CD14-positive monocyte (primary cell): ENCODE measurements at regions not wholly inside any gene's neighbourhood (a gene's known extent, or its start where the extent isn't known, plus 50 kb on each side); places are given as distances from the start of the nearest gene placed in this dataset.

Source experiments
- DNase-seq, 3 donors: peaks; one replicate each; pipeline ENCODE4 v3.0.0-alpha.2; 2011 to 2022
- H2AFZ ChIP-seq: 2 replicates; pipeline ENCODE4 v1.6.0; 2012; ENCODE audit warnings: mild to moderate bottlenecking, low read depth, low read length, inconsistent platforms; ENCODE audit not compliant: insufficient read depth, poor library complexity, severe bottlenecking
- H3K27ac ChIP-seq, 2 donors: 1 replicate in 1 of 2; 2 replicates in 1 of 2; pipeline ENCODE4 v1.5.1; 2012 to 2013; ENCODE audit warnings: low read length in 2 of 2, control low read depth in 1 of 2, inconsistent platforms in 1 of 2, low read depth in 1 of 2, mild to moderate bottlenecking in 1 of 2
- H3K27me3 ChIP-seq, 2 donors: one replicate each; pipeline versions ENCODE4 v1.6.0 to v1.6.1; 2011 to 2013; ENCODE audit warnings: low read length in 2 of 2; ENCODE audit not compliant: control insufficient read depth in 2 of 2, insufficient read depth in 2 of 2
- H3K36me3 ChIP-seq, 2 donors: replicated peaks in 1 of 2; 1 replicate in 1 of 2; 2 replicates in 1 of 2; pipeline versions ENCODE4 v1.5.1 to v1.6.1; 2012 to 2013; ENCODE audit warnings: low read length in 2 of 2, control low read depth in 1 of 2, inconsistent platforms in 1 of 2, mild to moderate bottlenecking in 1 of 2; ENCODE audit not compliant: insufficient read depth in 2 of 2, control insufficient read depth in 1 of 2
- H3K4me1 ChIP-seq, 2 donors: 1 replicate in 1 of 2; 2 replicates in 1 of 2; pipeline versions ENCODE4 v1.5.1 to v1.6.1; 2012 to 2013; ENCODE audit warnings: low read length in 2 of 2, control low read depth in 1 of 2, inconsistent platforms in 1 of 2, mild to moderate bottlenecking in 1 of 2, moderate library complexity in 1 of 2; ENCODE audit not compliant: insufficient read depth in 2 of 2, control insufficient read depth in 1 of 2
- H3K4me2 ChIP-seq: replicated peaks from 2 replicates; pipeline ENCODE3; 2012; ENCODE audit warnings: low read length, moderate library complexity, mild to moderate bottlenecking; ENCODE audit not compliant: poor library complexity, severe bottlenecking; ENCODE audit errors: extremely low read depth
- H3K4me3 ChIP-seq, 3 experiments: fragments of 200-600 bp in 1 of 3; sonication (generic) in 1 of 3; replicated peaks in 1 of 3; 1 replicate in 2 of 3; 2 replicates in 1 of 3; pipeline ENCODE4 v1.5.1; 2011 to 2013; ENCODE audit warnings: low read length in 3 of 3, mild to moderate bottlenecking in 3 of 3, control low read depth in 2 of 3, low read depth in 2 of 3, inconsistent platforms in 1 of 3, moderate library complexity in 1 of 3
- H3K79me2 ChIP-seq: 2 replicates; pipeline ENCODE4 v1.6.0; 2012; ENCODE audit warnings: mild to moderate bottlenecking, control low read depth, inconsistent platforms, low read length, moderate library complexity; ENCODE audit not compliant: insufficient read depth
- H3K9ac ChIP-seq: 2 replicates; pipeline ENCODE4 v1.6.0; 2017; ENCODE audit warnings: low read length, mild to moderate bottlenecking; ENCODE audit not compliant: insufficient read depth, poor library complexity, severe bottlenecking
- H3K9me3 ChIP-seq, 2 donors: replicated peaks in 1 of 2; 1 replicate in 1 of 2; 2 replicates in 1 of 2; pipeline versions ENCODE4 v1.5.1 to v1.6.1; 2012 to 2013; ENCODE audit warnings: low read length in 2 of 2, control low read depth in 1 of 2; ENCODE audit not compliant: control insufficient read depth in 1 of 2, insufficient read depth in 1 of 2
- H4K20me1 ChIP-seq: 2 replicates; pipeline ENCODE4 v1.6.0; 2012; ENCODE audit warnings: mild to moderate bottlenecking, low read length, control low read depth, moderate library complexity; ENCODE audit not compliant: insufficient read depth
- H3K27ac Mint-ChIP-seq, 7 donors: one replicate each; pipeline ENCODE4 v1.8.0; 2020; ENCODE audit warnings: mild to moderate bottlenecking in 7 of 7, mixed read lengths in 7 of 7, moderate library complexity in 6 of 7, inconsistent platforms in 2 of 7
- H3K27me3 Mint-ChIP-seq, 3 donors: one replicate each; pipeline ENCODE4 v1.8.0; 2021 to 2022; ENCODE audit warnings: low read depth in 3 of 3, mild to moderate bottlenecking in 3 of 3, mixed read lengths in 3 of 3, moderate library complexity in 3 of 3, inconsistent platforms in 1 of 3
- H3K36me3 Mint-ChIP-seq, 2 donors: one replicate each; pipeline ENCODE4 v1.8.0; 2020; ENCODE audit warnings: mixed read lengths in 2 of 2, inconsistent platforms in 1 of 2, mild to moderate bottlenecking in 1 of 2
- H3K4me1 Mint-ChIP-seq: one replicate; pipeline ENCODE4 v1.8.0; 2020; ENCODE audit warnings: mild to moderate bottlenecking, mixed read lengths
- H3K4me3 Mint-ChIP-seq, 2 donors: one replicate each; pipeline ENCODE4 v1.8.0; 2020; ENCODE audit warnings: mild to moderate bottlenecking in 2 of 2, mixed read lengths in 2 of 2, moderate library complexity in 1 of 2
- H3K9me3 Mint-ChIP-seq, 7 donors: one replicate each; pipeline ENCODE4 v1.8.0; 2020 to 2022; ENCODE audit warnings: mixed read lengths in 7 of 7, mild to moderate bottlenecking in 6 of 7, moderate library complexity in 6 of 7, inconsistent platforms in 2 of 7
- CTCF ChIP-seq: fragments of 200-600 bp; IDR thresholded peaks from one replicate; pipeline ENCODE4 v1.8.0; 2022; ENCODE audit warnings: antibody characterized with exemption, mild to moderate bottlenecking
- WGBS: methylation state at CpG from one replicate; pipeline ENCODE4 v1.1.5; 2013; ENCODE audit warnings: missing lambda C conversion rate; ENCODE audit not compliant: insufficient coverage; 5-methylcytosine and 5-hydroxymethylcytosine counted together
- intact Hi-C, 2 donors: fragments of 100-400 bp; cut with micrococcal nuclease; formaldehyde crosslinking; loops; one replicate each; pipeline versions ENCODE4 v1.15.0 to v1.15.1; 2023

- Histone ChIP-seq H2AFZ (no peak overlapping the region), H3K9ac (no peak overlapping the region), H3K4me3 (no peak overlapping the region), H4K20me1 (peaks cover 72% of the 10 kb centered on the region), H3K27me3 (no peaks in the 10 kb centered on the region), H3K9me3 (no peaks in the 10 kb centered on the region), H3K36me3 (peaks cover 80 to 91% of the 10 kb centered on the region in 2 donors), H3K4me1 (peaks cover 29 to 35% of the 10 kb centered on the region in 2 donors), H3K4me2 (no peak overlapping the region), H3K27ac (no peak overlapping the region), H3K79me2 (no peaks in the 10 kb centered on the region)
- Mint-ChIP-seq H3K27me3 (no peaks in the 10 kb centered on the region), H3K27ac (peak overlapping the region in 1 of 7 donors; percentile 60), H3K4me3 (no peak overlapping the region), H3K9me3 (peaks cover 0 to 3% (median 0%) of the 10 kb centered on the region in 7 donors), H3K36me3 (peaks cover 63 to 94% of the 10 kb centered on the region in 2 donors), H3K4me1 (peaks cover 33% of the 10 kb centered on the region)
- intact Hi-C loops: loop anchor here in 1 of 2 donors (5.0 kb wide), 2 partner anchors 58 to 88 kb away; no protein-coding TSS in a partner anchor
- no peak for DNase-seq
- no peak for TF ChIP-seq CTCF
- 95% methylated on average over 21 of the region's 27 CpGs for WGBS
Measured at GRCh38 chr17:77490361-77491183, 349.8 kb downstream of the SEC14L1 start.

GRCh38 chr17:77491921-77492445 lies 351.2 kb downstream of the SEC14L1 start:
- H3K9me3 ChIP-seq: no peaks in the 10 kb centered on the region
- intact Hi-C loops: loop anchor here in 1 of 2 donors (2.0 to 5.0 kb wide), 3 partner anchors 60 to 161 kb away; no protein-coding TSS in a partner anchor
- H4K20me1 ChIP-seq: peaks cover 72% of the 10 kb centered on the region
- H3K27me3 ChIP-seq: no peaks in the 10 kb centered on the region
- no peak overlapping the region for H3K4me2 ChIP-seq
- no peak overlapping the region for H2AFZ ChIP-seq
- H3K79me2 ChIP-seq: no peaks in the 10 kb centered on the region
- H3K27me3 Mint-ChIP-seq: no peaks in the 10 kb centered on the region
- WGBS: 85% methylated on average over 16 of the region's 16 CpGs
- no peak overlapping the region for H3K4me3 ChIP-seq
- H3K9ac ChIP-seq: no peak overlapping the region
- peaks cover 0 to 3% (median 0%) of the 10 kb centered on the region in 7 donors for H3K9me3 Mint-ChIP-seq
- no peak overlapping the region for H3K4me3 Mint-ChIP-seq
- peaks cover 33% of the 10 kb centered on the region for H3K4me1 Mint-ChIP-seq
- H3K36me3 ChIP-seq: peaks cover 86 to 91% of the 10 kb centered on the region in 2 donors
- peaks cover 29 to 35% of the 10 kb centered on the region in 2 donors for H3K4me1 ChIP-seq
- DNase-seq: no peak
- H3K27ac ChIP-seq: peak overlapping the region in 1 of 2 donors; percentile 70
- H3K36me3 Mint-ChIP-seq: peaks cover 62 to 97% of the 10 kb centered on the region in 2 donors
- H3K27ac Mint-ChIP-seq: peak overlapping the region in 3 of 7 donors; percentile 37 to 82 (median 58)
- TF ChIP-seq CTCF: no peak
